ENCODE measurements at regions not wholly inside any gene's neighbourhood (a gene's known extent, or its start where the extent isn't known, plus 50 kb on each side); places are given as distances from the start of the nearest gene placed in this dataset.

- no peak for TF ChIP-seq CTCF (IDR thresholded peaks at IDR 0.05; ENCODE audit: low read depth, low read length)
- no peak for TF ChIP-seq MYC (IDR thresholded peaks at IDR 0.05; ENCODE audit: low read depth, low read length)
- TF ChIP-seq MAX (IDR thresholded peaks at IDR 0.05; ENCODE audit: low read depth, low read length) = no peak
Observed at GRCh38 chr1:230570724-230571360, 71.4 kb upstream of the COG2 start.
